ENCODE measurements at regions not wholly inside any gene's neighbourhood (a gene's known extent, or its start where the extent isn't known, plus 50 kb on each side); places are given as distances from the start of the nearest gene placed in this dataset.

DNA sequence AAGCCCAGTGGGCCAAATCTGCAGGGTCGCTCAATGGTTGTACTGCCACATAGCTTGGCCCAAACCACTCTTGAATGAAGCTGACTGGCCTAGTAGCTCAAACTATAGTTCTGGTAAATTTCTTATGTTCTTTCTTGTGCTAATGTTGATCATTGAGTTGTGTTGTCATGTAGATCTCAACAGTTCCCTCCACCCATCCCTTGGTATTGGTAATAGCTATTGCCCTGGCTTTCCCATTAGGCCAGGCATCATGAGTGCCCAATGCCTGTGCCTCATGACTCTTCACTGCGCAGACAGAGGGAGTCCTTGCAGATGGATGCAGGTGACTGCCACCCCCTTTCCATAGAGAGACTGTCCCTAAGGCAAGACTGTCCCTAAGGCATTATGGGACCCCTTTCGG is 988.4 kb downstream of the KCNMA1 start:
- no peak for DNase-seq (ENCODE audit: low read depth)
- no peak overlapping the region for H3K4me3 ChIP-seq (ENCODE audit: low read depth, low read length)
- TF ChIP-seq, protein P1, sequence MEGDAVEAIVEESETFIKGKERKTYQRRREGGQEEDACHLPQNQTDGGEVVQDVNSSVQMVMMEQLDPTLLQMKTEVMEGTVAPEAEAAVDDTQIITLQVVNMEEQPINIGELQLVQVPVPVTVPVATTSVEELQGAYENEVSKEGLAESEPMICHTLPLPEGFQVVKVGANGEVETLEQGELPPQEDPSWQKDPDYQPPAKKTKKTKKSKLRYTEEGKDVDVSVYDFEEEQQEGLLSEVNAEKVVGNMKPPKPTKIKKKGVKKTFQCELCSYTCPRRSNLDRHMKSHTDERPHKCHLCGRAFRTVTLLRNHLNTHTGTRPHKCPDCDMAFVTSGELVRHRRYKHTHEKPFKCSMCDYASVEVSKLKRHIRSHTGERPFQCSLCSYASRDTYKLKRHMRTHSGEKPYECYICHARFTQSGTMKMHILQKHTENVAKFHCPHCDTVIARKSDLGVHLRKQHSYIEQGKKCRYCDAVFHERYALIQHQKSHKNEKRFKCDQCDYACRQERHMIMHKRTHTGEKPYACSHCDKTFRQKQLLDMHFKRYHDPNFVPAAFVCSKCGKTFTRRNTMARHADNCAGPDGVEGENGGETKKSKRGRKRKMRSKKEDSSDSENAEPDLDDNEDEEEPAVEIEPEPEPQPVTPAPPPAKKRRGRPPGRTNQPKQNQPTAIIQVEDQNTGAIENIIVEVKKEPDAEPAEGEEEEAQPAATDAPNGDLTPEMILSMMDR (conservative IDR thresholded peaks at IDR 0.05; ENCODE audit: low read depth, low read length), result no peak

DNA sequence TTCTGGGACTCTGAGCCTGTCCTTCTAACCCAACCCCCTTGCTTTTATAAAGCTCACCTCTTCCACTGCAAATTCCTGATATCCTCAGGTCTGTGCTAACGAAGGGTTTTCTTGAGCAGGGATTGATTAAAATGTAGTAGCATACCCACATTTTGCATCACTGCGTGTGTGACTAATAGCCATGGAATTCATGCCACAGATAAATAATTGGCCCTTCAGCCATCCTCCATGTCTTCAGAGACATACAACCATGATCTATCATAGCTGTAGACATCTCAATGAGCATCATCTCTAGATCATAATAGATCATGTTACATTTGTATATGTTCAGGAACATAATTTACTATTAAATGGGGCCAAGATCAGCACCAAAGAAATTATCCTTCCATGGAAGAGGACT is 990.3 kb downstream of the KCNMA1 start:
- H3K4me3 ChIP-seq (ENCODE audit: low read depth, low read length), result no peak overlapping the region
- TF ChIP-seq, protein P1 (conservative IDR thresholded peaks at IDR 0.05; ENCODE audit: low read depth, low read length), result no peak
- no peak for DNase-seq (ENCODE audit: low read depth)

GRCh38 chr10:76645341-76645740 is 992.3 kb downstream of the KCNMA1 start:
- TF ChIP-seq, protein P1 (conservative IDR thresholded peaks at IDR 0.05; ENCODE audit: low read depth, low read length), result no peak
- no peak overlapping the region for H3K4me3 ChIP-seq (ENCODE audit: low read depth, low read length)

GRCh38 chr10:76644476-76644875 is 993.1 kb downstream of the KCNMA1 start:
- DNase-seq (ENCODE audit: low read depth), result no peak
- no peak overlapping the region for H3K4me3 ChIP-seq (ENCODE audit: low read depth, low read length)
- TF ChIP-seq, protein P1 (conservative IDR thresholded peaks at IDR 0.05; ENCODE audit: low read depth, low read length), result no peak

More at GRCh38 chr10:76645341-76645740, 992.3 kb downstream of the KCNMA1 start:
- no peak for DNase-seq (ENCODE audit: low read depth)

- TF ChIP-seq, protein P1 (conservative IDR thresholded peaks at IDR 0.05; ENCODE audit: low read depth, low read length), result no peak
- DNase-seq (ENCODE audit: low read depth), result no peak
- no peak overlapping the region for H3K4me3 ChIP-seq (ENCODE audit: low read depth, low read length)
Observed at GRCh38 chr10:76643511-76643911, 994.1 kb downstream of the KCNMA1 start.

DNA sequence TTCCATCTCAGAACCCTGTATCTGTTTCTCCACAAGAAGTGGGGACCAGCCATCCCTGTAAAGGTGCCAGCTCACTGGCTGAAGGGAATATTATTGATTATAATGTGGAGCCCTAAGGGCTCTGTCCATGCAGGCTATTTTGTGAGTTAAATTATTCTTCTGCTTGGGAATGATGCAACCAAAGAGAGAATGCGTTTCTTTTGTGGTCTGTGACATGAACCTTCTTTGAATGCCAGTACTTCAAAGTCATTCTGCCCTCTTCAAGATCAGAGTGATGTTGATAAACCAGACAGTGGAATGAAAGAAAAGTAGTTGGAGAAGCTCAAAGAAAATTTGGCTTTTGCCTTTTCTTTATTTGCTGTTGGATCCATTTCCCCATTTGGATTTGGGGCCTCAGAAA is 995.2 kb downstream of the KCNMA1 start:
- H3K4me3 ChIP-seq (ENCODE audit: low read depth, low read length), result no peak overlapping the region
- DNase-seq (ENCODE audit: low read depth), result no peak
- TF ChIP-seq, protein P1 (conservative IDR thresholded peaks at IDR 0.05; ENCODE audit: low read depth, low read length), result no peak

DNA sequence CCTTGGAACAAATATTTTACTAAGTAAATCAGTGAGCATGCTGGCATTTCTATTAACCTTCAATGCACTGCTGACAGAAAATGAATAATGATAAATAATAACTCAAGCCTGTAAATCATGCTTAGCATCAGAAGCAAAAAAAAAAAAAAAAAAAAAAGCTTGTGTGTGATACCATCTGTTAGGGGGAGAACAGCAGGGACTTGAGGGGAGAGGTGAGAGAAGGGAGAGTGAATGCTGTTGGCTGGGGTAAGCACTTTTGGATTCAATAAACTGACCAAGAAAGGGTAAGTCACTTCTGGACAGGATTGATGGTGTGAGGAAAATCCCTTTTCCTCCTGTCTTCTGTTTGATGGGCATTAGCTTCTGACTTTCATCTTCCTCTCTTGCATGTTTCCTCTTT is 996.4 kb downstream of the KCNMA1 start:
- TF ChIP-seq, protein P1 (conservative IDR thresholded peaks at IDR 0.05; ENCODE audit: low read depth, low read length), result no peak
- no peak for DNase-seq (ENCODE audit: low read depth)
- no peak overlapping the region for H3K4me3 ChIP-seq (ENCODE audit: low read depth, low read length)
